ENCODE measurements at regions not wholly inside any gene's neighbourhood (a gene's known extent, or its start where the extent isn't known, plus 50 kb on each side); places are given as distances from the start of the nearest gene placed in this dataset.

DNA sequence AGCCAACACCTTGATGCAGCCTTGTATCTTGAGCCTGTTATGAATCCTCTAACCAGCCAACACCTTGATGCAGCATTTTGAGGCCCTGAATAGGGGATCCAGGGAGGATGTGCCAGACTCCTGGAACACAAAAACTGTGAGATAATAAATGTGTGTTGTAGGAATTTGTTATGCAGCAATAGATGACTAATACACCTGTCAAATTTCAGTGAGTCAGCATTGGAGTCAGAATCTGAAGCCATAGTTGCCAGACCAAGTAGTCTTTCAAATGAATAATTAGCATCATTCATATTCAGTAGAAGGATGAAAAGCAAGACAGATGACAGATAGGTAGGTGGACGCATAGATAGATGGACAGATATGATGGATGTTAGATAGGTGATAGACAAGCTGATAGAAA is 942.5 kb upstream of the SLC39A10 start:
- Histone ChIP-seq H3K4me3 (ENCODE audit: low read length) (no peak overlapping the region), H3K4me2 (ENCODE audit: low read length) (no peak overlapping the region), H3K4me1 (ENCODE audit: low read length) (no peaks in the 10 kb centered on the region), H4K20me1 (ENCODE audit: insufficient read depth, low read length) (no peaks in the 10 kb centered on the region), H3K36me3 (replicated peaks; ENCODE audit: low read depth, low read length) (no peaks in the 10 kb centered on the region), H3K27me3 (ENCODE audit: low read depth, low read length) (no peaks in the 10 kb centered on the region), H3K9me3 (ENCODE audit: insufficient read depth, low read length) (no peaks in the 10 kb centered on the region), H3K79me2 (ENCODE audit: low read length) (no peaks in the 10 kb centered on the region), H3K9ac (ENCODE audit: low read length) (no peak overlapping the region), H3K27ac (ENCODE audit: low read length) (no peak overlapping the region), H2AFZ (ENCODE audit: low read depth, low read length) (no peak overlapping the region)
- no peak for TF ChIP-seq EZH2phosphoT487 (IDR thresholded peaks at IDR 0.05; ENCODE audit: low read depth)
- TF ChIP-seq, protein P1, sequence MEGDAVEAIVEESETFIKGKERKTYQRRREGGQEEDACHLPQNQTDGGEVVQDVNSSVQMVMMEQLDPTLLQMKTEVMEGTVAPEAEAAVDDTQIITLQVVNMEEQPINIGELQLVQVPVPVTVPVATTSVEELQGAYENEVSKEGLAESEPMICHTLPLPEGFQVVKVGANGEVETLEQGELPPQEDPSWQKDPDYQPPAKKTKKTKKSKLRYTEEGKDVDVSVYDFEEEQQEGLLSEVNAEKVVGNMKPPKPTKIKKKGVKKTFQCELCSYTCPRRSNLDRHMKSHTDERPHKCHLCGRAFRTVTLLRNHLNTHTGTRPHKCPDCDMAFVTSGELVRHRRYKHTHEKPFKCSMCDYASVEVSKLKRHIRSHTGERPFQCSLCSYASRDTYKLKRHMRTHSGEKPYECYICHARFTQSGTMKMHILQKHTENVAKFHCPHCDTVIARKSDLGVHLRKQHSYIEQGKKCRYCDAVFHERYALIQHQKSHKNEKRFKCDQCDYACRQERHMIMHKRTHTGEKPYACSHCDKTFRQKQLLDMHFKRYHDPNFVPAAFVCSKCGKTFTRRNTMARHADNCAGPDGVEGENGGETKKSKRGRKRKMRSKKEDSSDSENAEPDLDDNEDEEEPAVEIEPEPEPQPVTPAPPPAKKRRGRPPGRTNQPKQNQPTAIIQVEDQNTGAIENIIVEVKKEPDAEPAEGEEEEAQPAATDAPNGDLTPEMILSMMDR (IDR thresholded peaks at IDR 0.05; ENCODE audit: low read depth, low read length), result no peak

DNA sequence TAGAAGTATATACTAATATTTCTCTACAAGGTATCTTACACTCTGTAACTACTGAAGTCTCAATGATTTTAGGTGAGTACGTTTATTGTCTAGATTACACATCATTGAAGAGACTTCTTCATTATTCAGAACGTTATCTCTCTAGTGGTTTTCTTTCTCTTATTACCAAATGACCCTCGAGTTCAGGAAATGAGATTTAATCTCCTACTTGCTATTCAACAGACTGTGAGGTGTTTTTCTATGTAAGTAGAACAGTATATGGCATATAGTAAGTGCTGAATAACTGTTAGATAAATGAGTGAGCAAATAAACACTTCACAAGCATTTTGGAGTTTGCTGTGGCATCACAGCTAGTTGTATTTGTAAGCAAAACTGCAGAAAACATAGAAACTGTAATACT is 947.2 kb upstream of the SLC39A10 start:
- Histone ChIP-seq H2AFZ (ENCODE audit: low read depth, low read length) (no peak overlapping the region), H3K4me3 (ENCODE audit: low read length) (no peak overlapping the region), H3K9ac (ENCODE audit: low read length) (no peak overlapping the region), H3K79me2 (ENCODE audit: low read length) (no peaks in the 10 kb centered on the region), H3K4me2 (ENCODE audit: low read length) (no peak overlapping the region), H3K27me3 (ENCODE audit: low read depth, low read length) (no peaks in the 10 kb centered on the region), H3K36me3 (replicated peaks; ENCODE audit: low read depth, low read length) (no peaks in the 10 kb centered on the region), H4K20me1 (ENCODE audit: insufficient read depth, low read length) (no peaks in the 10 kb centered on the region), H3K9me3 (ENCODE audit: insufficient read depth, low read length) (no peaks in the 10 kb centered on the region), H3K4me1 (ENCODE audit: low read length) (peaks cover 8% of the 10 kb centered on the region), H3K27ac (ENCODE audit: low read length) (no peak overlapping the region)
- no peak for TF ChIP-seq EZH2phosphoT487 (IDR thresholded peaks at IDR 0.05; ENCODE audit: low read depth)
- TF ChIP-seq, protein P1 (IDR thresholded peaks at IDR 0.05; ENCODE audit: low read depth, low read length), result no peak

DNA sequence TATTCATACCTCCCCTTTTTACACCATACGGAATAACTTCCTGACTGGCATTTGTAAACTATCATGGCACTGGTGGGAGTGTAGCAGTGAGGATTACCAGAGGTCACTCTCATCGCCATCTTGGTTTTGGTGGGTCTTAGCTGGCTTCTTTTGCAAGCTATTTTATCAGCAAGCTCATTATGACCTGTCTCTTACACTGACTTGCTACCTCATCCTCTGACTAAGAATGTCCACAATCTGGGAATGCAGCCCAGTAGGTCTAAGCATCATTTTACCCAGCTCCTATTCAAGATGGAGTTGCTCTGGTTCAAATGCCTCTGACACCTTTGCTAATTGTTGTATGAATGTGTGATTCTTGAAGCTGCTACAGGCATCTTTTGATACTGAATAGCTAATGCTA is 950.8 kb upstream of the SLC39A10 start:
- Histone ChIP-seq H2AFZ (ENCODE audit: low read depth, low read length) (no peak overlapping the region), H3K4me1 (ENCODE audit: low read length) (peaks cover 8% of the 10 kb centered on the region), H4K20me1 (ENCODE audit: insufficient read depth, low read length) (no peaks in the 10 kb centered on the region), H3K79me2 (ENCODE audit: low read length) (no peaks in the 10 kb centered on the region), H3K36me3 (replicated peaks; ENCODE audit: low read depth, low read length) (no peaks in the 10 kb centered on the region), H3K4me2 (ENCODE audit: low read length) (no peak overlapping the region), H3K27me3 (ENCODE audit: low read depth, low read length) (no peaks in the 10 kb centered on the region), H3K4me3 (ENCODE audit: low read length) (no peak overlapping the region), H3K9me3 (ENCODE audit: insufficient read depth, low read length) (no peaks in the 10 kb centered on the region), H3K9ac (ENCODE audit: low read length) (no peak overlapping the region), H3K27ac (ENCODE audit: low read length) (no peak overlapping the region)
- TF ChIP-seq, protein P1 (IDR thresholded peaks at IDR 0.05; ENCODE audit: low read depth, low read length), result no peak
- TF ChIP-seq EZH2phosphoT487 (IDR thresholded peaks at IDR 0.05; ENCODE audit: low read depth), result no peak

DNA sequence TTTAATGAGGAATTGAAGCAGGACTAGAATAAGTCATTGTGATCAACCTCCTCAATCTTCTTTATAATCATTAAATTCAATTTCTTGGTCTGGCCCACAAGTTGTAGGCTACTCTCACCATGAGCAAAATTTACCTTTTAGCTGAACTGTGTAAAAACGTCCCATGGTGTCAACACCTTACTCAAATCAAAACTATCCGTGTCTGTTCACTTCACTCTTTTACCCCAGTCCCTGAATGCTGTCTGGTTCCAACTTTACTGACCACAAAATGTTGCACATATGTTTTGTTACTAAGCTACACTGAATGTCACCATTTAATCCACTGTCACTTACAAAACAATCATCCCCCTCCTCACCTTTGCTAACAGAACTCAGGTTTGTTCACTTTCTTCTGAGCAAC is 951.6 kb upstream of the SLC39A10 start:
- Histone ChIP-seq H3K4me2 (ENCODE audit: low read length) (peak overlapping the region; percentile 46), H2AFZ (ENCODE audit: low read depth, low read length) (no peak overlapping the region; the same call in 1 of the 2 replicates), H3K79me2 (ENCODE audit: low read length) (no peaks in the 10 kb centered on the region), H3K27me3 (ENCODE audit: low read depth, low read length) (no peaks in the 10 kb centered on the region), H3K4me3 (ENCODE audit: low read length) (no peak overlapping the region), H3K4me1 (ENCODE audit: low read length) (peaks cover 8% of the 10 kb centered on the region), H3K27ac (ENCODE audit: low read length) (no peak overlapping the region), H3K9ac (ENCODE audit: low read length) (no peak overlapping the region), H3K9me3 (ENCODE audit: insufficient read depth, low read length) (no peaks in the 10 kb centered on the region), H4K20me1 (ENCODE audit: insufficient read depth, low read length) (no peaks in the 10 kb centered on the region), H3K36me3 (replicated peaks; ENCODE audit: low read depth, low read length) (no peaks in the 10 kb centered on the region)
- no peak for TF ChIP-seq EZH2phosphoT487 (IDR thresholded peaks at IDR 0.05; ENCODE audit: low read depth)
- TF ChIP-seq, protein P1 (IDR thresholded peaks at IDR 0.05; ENCODE audit: low read depth, low read length), result no peak
